ENCODE measurements at regions not wholly inside any gene's neighbourhood (a gene's known extent, or its start where the extent isn't known, plus 50 kb on each side); places are given as distances from the start of the nearest gene placed in this dataset.

DNA sequence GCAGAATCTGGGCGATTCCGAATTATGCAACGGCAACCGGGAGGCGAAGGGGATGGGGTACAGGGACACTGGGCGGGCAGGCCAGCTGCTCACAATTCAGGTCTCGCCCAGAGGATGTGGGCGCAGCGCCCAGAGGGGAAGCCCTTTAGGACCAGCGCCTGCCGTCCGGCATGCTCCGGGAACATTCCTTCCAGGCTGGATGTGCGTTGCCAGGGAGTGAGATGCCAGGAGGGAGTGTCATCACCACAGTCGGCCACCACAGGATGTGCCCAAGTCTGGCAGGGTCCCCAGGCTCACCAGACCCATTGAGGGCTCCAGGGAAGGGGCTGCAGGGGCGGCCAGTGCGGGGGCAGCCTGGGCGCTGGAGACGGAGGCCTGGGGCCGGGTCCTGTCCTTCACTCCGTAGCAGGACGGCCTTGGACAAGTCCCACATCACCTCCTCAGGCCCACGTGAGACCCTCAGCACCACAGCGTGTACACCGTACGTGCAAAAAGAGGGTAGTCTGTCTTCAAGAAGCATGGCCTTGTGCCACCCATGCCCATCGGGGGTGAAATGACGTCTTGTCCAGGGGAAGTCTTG, 63.9 kb downstream of the FOXL3 start:
- no peak for TF ChIP-seq POLR2A (IDR thresholded peaks at IDR 0.05)
- TF ChIP-seq, protein P1, sequence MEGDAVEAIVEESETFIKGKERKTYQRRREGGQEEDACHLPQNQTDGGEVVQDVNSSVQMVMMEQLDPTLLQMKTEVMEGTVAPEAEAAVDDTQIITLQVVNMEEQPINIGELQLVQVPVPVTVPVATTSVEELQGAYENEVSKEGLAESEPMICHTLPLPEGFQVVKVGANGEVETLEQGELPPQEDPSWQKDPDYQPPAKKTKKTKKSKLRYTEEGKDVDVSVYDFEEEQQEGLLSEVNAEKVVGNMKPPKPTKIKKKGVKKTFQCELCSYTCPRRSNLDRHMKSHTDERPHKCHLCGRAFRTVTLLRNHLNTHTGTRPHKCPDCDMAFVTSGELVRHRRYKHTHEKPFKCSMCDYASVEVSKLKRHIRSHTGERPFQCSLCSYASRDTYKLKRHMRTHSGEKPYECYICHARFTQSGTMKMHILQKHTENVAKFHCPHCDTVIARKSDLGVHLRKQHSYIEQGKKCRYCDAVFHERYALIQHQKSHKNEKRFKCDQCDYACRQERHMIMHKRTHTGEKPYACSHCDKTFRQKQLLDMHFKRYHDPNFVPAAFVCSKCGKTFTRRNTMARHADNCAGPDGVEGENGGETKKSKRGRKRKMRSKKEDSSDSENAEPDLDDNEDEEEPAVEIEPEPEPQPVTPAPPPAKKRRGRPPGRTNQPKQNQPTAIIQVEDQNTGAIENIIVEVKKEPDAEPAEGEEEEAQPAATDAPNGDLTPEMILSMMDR (IDR thresholded peaks at IDR 0.05), result no peak
- no peak for TF ChIP-seq EP300 (IDR thresholded peaks at IDR 0.05)
